Putamen (tissue), 1 donor: ENCODE measurements at regions not wholly inside any gene's neighbourhood (a gene's known extent, or its start where the extent isn't known, plus 50 kb on each side); places are given as distances from the start of the nearest gene placed in this dataset.

Experiments used
- DNase-seq: peaks from one replicate; pipeline ENCODE4 v3.0.0-alpha.2; 2016; ENCODE audit warnings: low spot score

DNA sequence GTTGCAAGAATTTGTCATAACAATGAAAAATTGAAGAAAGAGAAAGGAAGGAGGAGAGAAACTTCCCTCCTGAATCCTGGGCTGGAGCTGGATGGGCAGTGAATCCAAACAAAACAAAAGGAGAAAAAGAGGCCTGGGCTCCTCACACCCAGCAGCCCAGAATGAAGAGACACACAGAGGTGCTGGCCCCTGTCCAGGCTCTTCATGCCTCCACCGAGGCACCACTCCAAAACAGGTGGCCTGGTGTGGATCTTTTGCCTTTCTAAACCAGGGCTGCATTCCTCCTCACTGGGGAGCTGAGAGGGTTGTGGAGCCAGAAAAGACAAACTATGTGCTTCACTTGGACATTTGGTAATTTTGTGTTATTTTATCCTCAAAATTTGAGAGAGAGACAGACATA lies 76.0 kb downstream of the FAM124B start:
- DNase-seq, result no peak

DNA sequence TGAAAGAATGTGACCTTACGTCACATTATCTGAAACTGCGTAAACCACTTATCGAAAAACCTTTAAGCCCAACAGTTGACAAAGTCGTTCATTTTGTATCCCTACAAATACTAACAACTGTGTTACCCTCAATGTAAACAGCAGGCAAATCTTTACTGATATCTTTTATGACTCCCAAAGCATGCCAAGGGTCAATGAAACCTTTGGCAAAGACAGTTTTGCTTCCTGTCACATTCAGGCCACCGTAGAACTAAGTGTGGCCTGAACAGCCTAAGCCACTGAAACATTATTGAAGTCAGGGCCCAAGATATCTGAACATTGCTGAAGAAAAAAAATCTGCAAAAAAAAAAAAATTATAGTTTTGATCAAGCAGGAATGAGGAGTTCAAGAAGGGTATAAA lies 77.3 kb downstream of the FAM124B start:
- no peak for DNase-seq

- DNase-seq, result no peak
These were observed 81.2 kb downstream of the FAM124B start for GRCh38 chr2:224320660-224321059.

GRCh38 chr2:224319750-224320149 lies 82.2 kb downstream of the FAM124B start:
- no peak for DNase-seq

DNA sequence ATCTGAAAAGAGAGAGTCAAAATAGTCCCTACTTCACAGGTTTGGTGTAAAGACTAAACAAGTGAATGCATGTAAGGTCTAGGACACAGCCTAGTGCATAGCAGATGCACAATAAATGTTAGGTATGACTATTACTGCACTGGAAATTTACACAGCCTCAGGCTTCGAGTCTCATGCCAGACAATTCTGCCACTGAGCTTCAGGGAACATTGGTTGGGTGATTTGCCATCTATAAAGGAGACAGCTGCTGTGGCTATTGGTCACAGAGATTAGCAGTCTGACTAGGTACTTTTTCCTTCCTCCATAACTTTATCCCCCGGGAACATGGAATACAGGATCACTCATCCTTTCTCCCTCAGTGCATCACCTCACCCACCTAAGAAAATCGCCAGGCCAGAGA lies 89.2 kb downstream of the FAM124B start:
- no peak for DNase-seq

DNA sequence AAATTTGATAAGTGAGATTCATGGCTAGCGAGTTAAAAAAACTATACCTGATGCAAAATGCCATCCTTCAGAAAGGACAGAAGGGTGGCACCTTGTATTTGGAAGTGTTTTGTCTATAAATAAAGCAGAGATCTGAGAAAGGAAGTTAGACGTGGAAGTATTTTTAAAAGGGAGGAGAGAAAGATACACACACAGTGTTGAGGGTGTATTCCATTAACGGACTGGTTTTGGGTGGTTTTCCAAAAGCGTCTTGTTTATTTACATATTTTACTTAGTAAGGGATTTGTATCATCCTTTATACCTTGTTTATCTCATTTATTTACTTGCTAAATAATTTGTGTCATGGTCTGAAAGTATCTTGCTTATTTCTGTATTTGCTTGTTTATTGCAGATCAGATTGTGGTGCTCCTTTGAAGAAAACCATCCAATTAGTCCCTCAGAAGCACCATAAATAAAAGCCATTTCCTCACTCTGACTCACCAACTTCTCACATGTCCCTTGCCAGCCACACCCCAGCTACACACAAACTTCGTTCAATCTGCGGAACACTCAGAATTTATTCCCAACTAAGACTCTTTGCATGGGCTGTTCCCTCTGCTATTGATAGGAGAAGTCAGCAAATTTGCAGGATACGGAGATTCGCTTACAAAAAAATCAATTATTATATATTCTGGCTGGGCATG lies 90.8 kb downstream of the FAM124B start:
- no peak for DNase-seq

DNA sequence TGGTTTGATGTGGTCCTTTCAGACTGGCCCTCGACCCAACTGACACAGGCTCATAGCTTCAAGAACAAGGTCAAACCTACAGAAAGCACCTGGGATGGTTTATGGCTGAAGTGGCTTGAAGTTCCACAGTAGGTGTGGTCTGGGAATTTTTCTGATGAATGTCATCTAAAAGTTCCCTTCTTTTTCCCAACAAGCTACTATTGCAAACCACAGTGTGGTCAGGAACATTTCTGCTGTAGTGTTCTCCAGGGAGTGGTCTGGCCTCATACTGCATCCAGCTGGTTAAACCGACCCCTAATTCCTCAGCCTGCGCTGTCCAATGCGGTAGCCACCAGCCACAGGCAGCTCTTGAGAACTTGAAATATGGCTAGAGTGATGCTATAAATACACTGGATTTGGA lies 92.7 kb downstream of the FAM124B start:
- DNase-seq, result no peak

DNA sequence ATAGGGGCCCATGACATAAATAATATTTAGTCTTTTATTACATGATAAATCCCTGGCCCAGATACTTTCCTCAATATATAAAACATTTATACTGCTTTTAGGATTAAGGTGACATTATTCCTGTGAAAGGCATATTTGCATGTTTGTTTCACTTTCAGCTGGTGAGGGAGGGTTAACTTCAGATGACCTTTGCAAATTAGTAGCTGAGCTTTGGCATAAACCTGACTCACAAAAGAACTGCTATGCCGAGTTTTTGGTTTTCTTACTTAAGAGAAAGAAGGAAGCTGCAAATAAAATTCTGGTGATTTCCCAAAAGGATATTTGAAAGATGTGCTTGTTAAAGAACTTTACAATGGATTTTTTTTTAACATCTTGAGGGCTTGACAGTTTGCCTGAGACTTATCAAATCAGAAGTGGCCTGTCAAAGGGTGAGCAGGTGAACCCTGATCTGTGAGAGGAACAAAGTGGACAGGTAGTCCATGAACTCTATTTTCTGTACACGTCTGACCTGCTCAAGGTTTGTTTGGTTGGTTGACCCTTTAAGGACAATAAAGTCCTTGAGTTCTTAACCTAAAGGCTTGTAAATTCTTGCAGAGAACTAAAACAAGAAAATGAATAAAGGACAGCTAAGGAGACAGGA lies 93.5 kb downstream of the FAM124B start:
- DNase-seq, result no peak

- no peak for DNase-seq
These were observed 99.0 kb downstream of the FAM124B start for GRCh38 chr2:224302952-224303351.

DNA sequence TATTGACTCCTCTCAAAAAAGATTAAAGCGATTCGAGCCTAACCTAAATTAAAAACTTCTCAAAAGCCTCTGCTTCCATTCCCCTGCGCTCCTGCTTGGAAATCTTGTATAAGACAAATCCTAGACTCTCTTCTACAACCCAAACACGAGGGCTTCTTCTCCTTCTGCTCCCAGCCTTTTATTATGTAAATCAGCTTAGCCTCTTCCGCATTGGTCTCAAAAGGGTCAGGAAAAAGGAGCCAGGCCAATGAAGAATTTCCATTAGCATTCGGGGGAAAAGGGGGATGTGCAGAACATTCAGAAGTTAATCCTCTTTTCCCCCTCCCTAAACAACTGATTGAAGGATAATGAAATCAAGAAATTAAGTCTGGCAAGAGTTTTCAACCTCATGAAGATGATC lies 107.9 kb downstream of the FAM124B start:
- DNase-seq, result no peak

GRCh38 chr2:224287531-224287930 lies 114.4 kb downstream of the FAM124B start:
- DNase-seq, result no peak

DNA sequence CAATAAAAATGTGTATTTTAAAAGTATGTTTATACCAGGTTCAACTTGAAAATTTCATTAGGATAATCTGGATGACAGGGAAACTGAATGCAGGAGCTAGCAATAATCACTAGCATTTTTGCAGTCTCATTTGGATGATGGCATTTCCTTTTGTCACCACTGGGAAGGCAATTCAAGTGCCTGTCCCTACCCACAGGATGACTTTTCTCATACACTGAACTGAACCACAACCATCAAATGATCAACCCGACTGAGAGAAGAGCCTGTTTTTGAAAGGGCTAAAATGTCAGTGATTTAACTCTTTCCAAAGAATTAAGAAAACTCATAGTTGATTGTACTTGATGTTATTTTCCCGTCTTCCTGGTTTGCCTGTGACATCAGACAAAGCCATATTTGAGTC lies 115.0 kb downstream of the FAM124B start:
- no peak for DNase-seq

DNA sequence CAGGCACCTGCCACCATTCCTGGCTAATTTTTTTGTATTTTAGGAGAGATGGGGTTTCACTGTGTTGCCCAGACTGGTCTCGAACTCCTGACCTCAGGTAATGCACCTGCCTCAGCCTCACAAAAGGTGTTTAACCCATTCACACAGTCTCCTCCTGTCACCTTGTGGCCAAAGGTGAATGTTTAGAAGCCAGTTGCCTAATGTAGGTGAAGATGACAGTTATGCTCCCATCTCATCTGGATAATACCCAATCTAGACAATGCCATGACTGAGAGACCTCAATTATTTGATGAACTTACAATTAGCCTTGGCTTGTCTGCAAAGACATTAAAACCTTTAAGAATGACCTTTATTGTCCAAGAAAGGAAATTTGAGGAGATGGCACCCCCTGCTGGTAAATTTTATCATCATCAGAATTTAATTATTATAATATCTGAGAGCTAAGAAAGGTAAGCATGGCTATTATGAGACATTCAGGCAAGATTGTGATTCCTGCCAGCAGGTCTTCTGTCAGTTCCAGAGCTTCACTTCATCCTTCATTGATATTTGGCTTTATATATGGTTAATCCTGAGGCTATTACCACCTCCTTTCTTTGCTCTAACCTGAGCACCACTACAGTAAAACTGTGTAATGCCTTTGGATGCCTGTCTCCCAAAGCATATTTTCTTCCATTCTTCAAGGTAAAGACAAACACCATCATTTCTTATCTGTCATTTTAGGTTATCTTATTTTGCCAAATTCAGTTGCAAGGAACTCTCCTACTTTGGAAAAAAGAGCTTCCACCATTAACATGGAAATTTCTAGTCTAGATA lies 117.6 kb downstream of the FAM124B start:
- DNase-seq, result peak; percentile 21

- DNase-seq, result no peak
These were observed 118.4 kb downstream of the FAM124B start for GRCh38 chr2:224283466-224283965.

GRCh38 chr2:224281374-224281773 lies 120.5 kb downstream of the FAM124B start:
- DNase-seq, result no peak

DNA sequence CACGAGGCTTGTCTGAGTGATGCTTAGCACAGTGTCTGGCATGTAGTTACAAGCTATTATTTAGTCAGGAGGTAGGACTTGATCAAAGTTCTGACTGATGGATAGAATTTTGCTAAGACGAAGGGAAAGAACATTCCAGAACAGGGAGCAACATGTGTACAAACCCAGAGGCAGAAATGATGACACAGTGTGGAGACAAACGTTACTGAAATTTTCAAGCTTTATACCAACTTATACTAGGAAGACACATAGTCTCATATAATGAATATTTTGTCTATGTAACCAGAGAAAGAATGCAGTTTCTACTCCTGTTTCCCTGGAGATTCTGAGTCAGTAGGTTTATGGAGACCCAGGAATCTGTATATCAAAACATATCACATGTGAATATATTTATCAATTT lies 123.4 kb downstream of the FAM124B start:
- DNase-seq, result no peak

DNA sequence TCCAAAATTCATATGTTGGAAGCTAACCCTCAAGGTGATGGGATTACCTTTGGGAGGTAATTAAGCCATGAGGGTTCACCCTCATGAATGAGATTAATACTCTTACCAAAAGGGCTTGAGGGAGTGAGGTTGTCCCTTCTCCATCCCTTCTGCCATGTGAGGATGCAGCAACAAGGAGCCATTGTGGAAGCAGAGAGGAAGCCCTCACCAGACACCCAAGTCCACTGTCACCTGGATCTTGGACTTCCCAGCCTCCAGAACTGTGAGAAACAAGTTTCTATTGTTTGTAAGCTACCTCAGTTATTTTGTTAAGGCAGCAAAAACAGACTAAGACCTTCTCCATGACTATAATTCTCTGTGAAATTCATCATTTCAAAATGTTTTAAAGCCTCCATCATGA lies 125.7 kb downstream of the FAM124B start:
- no peak for DNase-seq

GRCh38 chr2:224272237-224272910 lies 129.5 kb downstream of the FAM124B start:
- DNase-seq, result no peak

DNA sequence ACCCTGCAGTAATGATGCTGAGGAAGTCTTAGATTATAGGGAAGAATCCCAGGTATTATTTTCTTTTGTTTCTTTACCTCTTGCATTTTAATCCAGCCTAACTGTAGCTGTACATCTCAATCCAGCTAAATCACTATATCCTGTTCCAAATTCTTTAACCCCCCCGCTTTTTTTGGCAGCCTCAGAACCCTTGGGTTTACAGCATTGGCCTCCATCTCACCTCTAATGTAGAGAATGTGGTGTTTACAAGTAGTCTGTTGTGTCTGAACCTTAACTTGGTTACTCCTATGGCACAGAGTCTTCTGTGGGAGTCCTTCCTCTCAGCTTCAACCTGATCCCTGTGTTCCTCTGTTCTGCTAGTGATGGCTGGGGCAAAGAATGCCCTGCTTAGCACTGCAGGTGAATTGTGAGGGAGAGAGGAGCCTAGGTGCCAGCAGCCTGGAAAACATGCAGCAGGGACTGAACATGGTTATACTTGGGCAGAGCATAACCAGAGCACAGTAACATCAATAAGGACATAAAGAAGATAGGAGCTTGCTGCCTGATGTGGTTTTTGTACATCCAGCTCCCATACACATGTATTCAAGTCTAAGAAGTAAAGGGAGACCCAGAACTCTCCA lies 130.2 kb downstream of the FAM124B start:
- no peak for DNase-seq

- no peak for DNase-seq
These were observed 133.5 kb downstream of the FAM124B start for GRCh38 chr2:224268441-224268840.

GRCh38 chr2:224264259-224264658 lies 137.6 kb downstream of the FAM124B start:
- no peak for DNase-seq

- DNase-seq, result no peak
These were observed 138.3 kb downstream of the FAM124B start for GRCh38 chr2:224263571-224264043.
